GM12878 (cell line): ENCODE measurements at regions not wholly inside any gene's neighbourhood (a gene's known extent, or its start where the extent isn't known, plus 50 kb on each side); places are given as distances from the start of the nearest gene placed in this dataset.

Experiments used
- ATAC-seq: fragments of 200-7000 bp; cut with Tn5 transposase; 3 replicates; pipeline ENCODE4 v1.9.1; 2020; ENCODE audit warnings: mild to moderate bottlenecking, moderate library complexity
- BruUV-seq: library from RNA; stranded (reverse); fragments of 400-500 nt; replicated peaks from 2 replicates; lab custom pipeline; 2021; lab: Mats Ljungman, UMichigan
- CTCF ChIA-PET: fragments of 300-600 bp; sonication (Branson Sonifier 250); formaldehyde crosslinking; extraction: SDS; loops from one replicate; lab custom pipeline; 2021; ENCODE audit warnings: inconsistent platforms; lab: Yijun Ruan, JAX
- POLR2A ChIA-PET: fragments of 350-600 bp; formaldehyde crosslinking; extraction: SDS; loops from one replicate; lab custom pipeline; 2021; ENCODE audit warnings: inconsistent platforms; lab: Charles Lee
- RAD21 ChIA-PET: fragments of 300-600 bp; sonication (Branson Sonifier 250); formaldehyde crosslinking; loops from one replicate; lab custom pipeline; 2023; ENCODE audit warnings: antibody characterized with exemption; ENCODE audit not compliant: unreplicated experiment; lab: Charles Lee
- SMC1A ChIA-PET: fragments of 300-600 bp; sonication (Branson Sonifier 250); formaldehyde crosslinking; loops from one replicate; lab custom pipeline; 2023; ENCODE audit not compliant: unreplicated experiment, uncharacterized antibody; lab: Charles Lee
- DNase-seq: peaks from one replicate; pipeline ENCODE4 v3.0.0-alpha.2; 2011; ENCODE audit warnings: low read depth, low spot score
- FAIRE-seq: peaks from 3 replicates; lab custom pipeline; 2011; peaks lifted over from hg19 to GRCh38; lab: Jason Lieb, UNC
- H2AFZ ChIP-seq: 2 replicates; pipeline ENCODE4 v1.6.0; 2011; ENCODE audit warnings: low read depth, low read length, control low read depth; ENCODE audit not compliant: control insufficient read depth
- H3K27ac ChIP-seq: 2 replicates; pipeline ENCODE4 v1.5.1; 2011; ENCODE audit warnings: control low read depth; ENCODE audit not compliant: control insufficient read depth, insufficient read depth
- H3K27me3 ChIP-seq, 2 experiments: replicated peaks in 1 of 2; 2 replicates each; pipeline versions ENCODE4 v1.6.0 to v1.6.1; 2011; ENCODE audit warnings: low read length in 1 of 2; ENCODE audit not compliant: control insufficient read depth in 2 of 2, insufficient read depth in 2 of 2
- H3K36me3 ChIP-seq, 2 experiments: 2 replicates each; pipeline ENCODE4 v1.5.1; 2011; ENCODE audit warnings: low read length in 1 of 2; ENCODE audit not compliant: control insufficient read depth in 2 of 2, insufficient read depth in 2 of 2
- H3K4me1 ChIP-seq: 2 replicates; pipeline ENCODE4 v1.6.1; 2011; ENCODE audit warnings: mild to moderate bottlenecking, low read length, moderate library complexity, mixed read lengths; ENCODE audit not compliant: control insufficient read depth, insufficient read depth
- H3K4me2 ChIP-seq: 2 replicates; pipeline ENCODE4 v1.6.0; 2011; ENCODE audit warnings: control low read depth; ENCODE audit not compliant: control insufficient read depth, insufficient read depth
- H3K4me3 ChIP-seq: fragments of 200-600 bp; sonication (generic); 2 replicates; pipeline ENCODE4 v1.5.1; 2016
- H3K79me2 ChIP-seq: 2 replicates; pipeline ENCODE4 v1.6.0; 2011; ENCODE audit warnings: low read length; ENCODE audit not compliant: control insufficient read depth, insufficient read depth
- H3K9ac ChIP-seq: 2 replicates; pipeline ENCODE4 v1.8.0; 2011; ENCODE audit warnings: low read length, control low read depth, mixed read lengths; ENCODE audit not compliant: control insufficient read depth, insufficient read depth
- H3K9me3 ChIP-seq: replicated peaks from 3 replicates; pipeline ENCODE4 v1.5.1; 2011; ENCODE audit warnings: mild to moderate bottlenecking, low read length; ENCODE audit not compliant: control insufficient read depth, insufficient read depth
- H4K20me1 ChIP-seq: 2 replicates; pipeline ENCODE4 v1.6.0; 2011; ENCODE audit not compliant: control insufficient read depth, insufficient read depth
- ATF7 ChIP-seq: fragments of 450-650 bp; IDR thresholded peaks from 2 replicates; pipeline ENCODE4 v1.6.1; 2016; ENCODE audit warnings: low read depth, mild to moderate bottlenecking
- BMI1 ChIP-seq: fragments of 450-650 bp; IDR thresholded peaks from 2 replicates; pipeline ENCODE4 v1.6.1; 2016; ENCODE audit warnings: mild to moderate bottlenecking, moderate library complexity, borderline replicate concordance
- BRCA1 ChIP-seq: IDR thresholded peaks from 2 replicates; pipeline ENCODE4 v1.6.1; 2011; ENCODE audit warnings: low read depth, low read length, improper control_type of control experiment
- CEBPB ChIP-seq, 2 experiments: fragments of 150-350 bp in 1 of 2; IDR thresholded peaks; 2 replicates each; pipeline ENCODE4 v1.6.1; 2012 to 2014; ENCODE audit warnings: low read depth in 2 of 2, low read length in 2 of 2, borderline replicate concordance in 1 of 2, inconsistent platforms in 1 of 2
- CHD4 ChIP-seq: fragments of 200-600 bp; sonication (generic); IDR thresholded peaks from 2 replicates; pipeline ENCODE4 v1.6.1; 2016; ENCODE audit warnings: mild to moderate bottlenecking
- EZH2 ChIP-seq: IDR thresholded peaks from 2 replicates; pipeline ENCODE4 v1.6.1; 2012; ENCODE audit warnings: low read depth, mild to moderate bottlenecking, control low read depth, inconsistent platforms, low read length, borderline replicate concordance; ENCODE audit not compliant: control insufficient read depth
- FOXK2 ChIP-seq: fragments of 450-650 bp; IDR thresholded peaks from 2 replicates; pipeline ENCODE4 v1.6.1; 2017; ENCODE audit warnings: mild to moderate bottlenecking, moderate library complexity
- GATAD2B ChIP-seq: fragments of 450-650 bp; conservative IDR thresholded peaks from 2 replicates; pipeline ENCODE4 v1.6.1; 2017; ENCODE audit warnings: low read depth, mild to moderate bottlenecking, moderate library complexity
- KAT2A ChIP-seq: conservative IDR thresholded peaks from 2 replicates; pipeline ENCODE4 v1.6.1; 2011; ENCODE audit warnings: low read depth, low read length; ENCODE audit not compliant: control insufficient read depth
- MEF2A ChIP-seq: IDR thresholded peaks from 2 replicates; pipeline ENCODE4 v1.6.1; 2011; ENCODE audit warnings: low read depth, mild to moderate bottlenecking, low read length, moderate library complexity; ENCODE audit not compliant: insufficient read depth
- MTA3 ChIP-seq: IDR thresholded peaks from 2 replicates; pipeline ENCODE4 v1.6.1; 2012; ENCODE audit warnings: low read length, inconsistent platforms, borderline replicate concordance
- RB1 ChIP-seq: fragments of 450-650 bp; formaldehyde crosslinking; IDR thresholded peaks from 2 replicates; pipeline ENCODE4 v1.6.1; 2017; ENCODE audit warnings: mild to moderate bottlenecking, borderline replicate concordance
- SIN3A ChIP-seq: IDR thresholded peaks from 2 replicates; pipeline ENCODE4 v1.6.1; 2012; ENCODE audit warnings: low read depth, low read length, improper control_type of control experiment
- SMC3 ChIP-seq: IDR thresholded peaks from 2 replicates; pipeline ENCODE4 v1.6.1; 2011; ENCODE audit warnings: low read length, improper control_type of control experiment, borderline replicate concordance
- SP1 ChIP-seq: IDR thresholded peaks from one replicate; pipeline ENCODE4 v1.6.1; 2011; ENCODE audit warnings: low read depth, low read length
- SREBF1 ChIP-seq: IDR thresholded peaks from 2 replicates; pipeline ENCODE4 v1.6.1; 2012; ENCODE audit warnings: mild to moderate bottlenecking, low read length
- TBL1XR1 ChIP-seq: IDR thresholded peaks from 2 replicates; pipeline ENCODE4 v1.6.1; 2012; ENCODE audit warnings: low read depth, low read length, improper control_type of control experiment
- ZNF622 ChIP-seq: fragments of 450-650 bp; IDR thresholded peaks from 2 replicates; pipeline ENCODE4 v1.6.1; 2017; ENCODE audit warnings: mild to moderate bottlenecking, inconsistent platforms
- ZZZ3 ChIP-seq: IDR thresholded peaks from 2 replicates; pipeline ENCODE4 v1.6.1; 2011; ENCODE audit warnings: low read depth; ENCODE audit not compliant: control insufficient read depth, insufficient read length
- WGBS: methylation state at CpG from one replicate; pipeline ENCODE4 v1.1.6; 2016; ENCODE audit warnings: low lambda C conversion rate; ENCODE audit not compliant: insufficient replicate concordance, insufficient coverage; ENCODE audit errors: missing lambda C conversion rate; 5-methylcytosine and 5-hydroxymethylcytosine counted together
- in situ Hi-C: fragments of 300-500 bp; cut with MboI; formaldehyde crosslinking; loops from 9 replicates; pipeline ENCODE4 v1.14.3; 2018; ENCODE audit warnings: mixed read lengths
- intact Hi-C: fragments of 100-400 bp; cut with micrococcal nuclease; formaldehyde crosslinking; loops from one replicate; pipeline ENCODE4 v1.14.2; 2022; ENCODE audit not compliant: unreplicated experiment
- TF ChIP-seq, protein P1 (sequence below): IDR thresholded peaks from 2 replicates; pipeline ENCODE4 v1.6.1; 2011; ENCODE audit warnings: low read depth, low read length, improper control_type of control experiment, borderline replicate concordance

DNA sequence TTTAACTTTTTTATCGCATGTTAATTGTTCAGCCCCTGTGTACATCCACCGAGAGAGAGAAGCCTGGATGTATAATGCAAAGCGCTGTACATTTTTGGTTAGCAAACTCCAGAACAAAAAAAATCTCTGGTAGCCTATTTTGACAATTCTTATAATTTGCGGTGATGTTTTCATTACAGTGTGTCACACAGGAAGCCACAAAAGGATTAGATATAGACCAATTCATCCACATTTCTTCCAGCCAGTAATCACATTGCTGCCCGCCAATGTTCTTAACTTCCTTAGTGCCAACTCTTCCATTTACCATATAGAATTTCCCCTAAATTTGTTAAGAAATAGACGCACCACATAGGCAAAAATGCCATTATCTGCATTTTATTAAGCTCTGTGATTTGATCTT, 435.6 kb downstream of the EFNA5 start:
- no peak for TF ChIP-seq SIN3A
- Histone ChIP-seq H3K4me2 (no peak overlapping the region), H3K4me3 (no peak overlapping the region), H3K9ac (no peak overlapping the region), H3K4me1 (no peaks in the 10 kb centered on the region), H3K27me3 (no peaks in the 10 kb centered on the region), H3K27ac (no peak overlapping the region), H3K9me3 (no peaks in the 10 kb centered on the region; the same call in 2 of the 3 replicates), H2AFZ (no peak overlapping the region), H3K36me3 (no peaks in the 10 kb centered on the region), H4K20me1 (no peaks in the 10 kb centered on the region), H3K79me2 (no peaks in the 10 kb centered on the region)
- in situ Hi-C loops, result no loop called here
- POLR2A ChIA-PET, result no interaction called here
- CTCF ChIA-PET, result interaction anchor here (1.4 to 5.8 kb wide), 3 partner anchors 11 to 438 kb away, joined by 3 to 53 read pairs (median 3); no protein-coding TSS in a partner anchor
- WGBS, result 51% methylated on average over 6 of the region's 6 CpGs
- BruUV-seq, result no TSS peak
- FAIRE-seq (no peak), DNase-seq (no peak), ATAC-seq (no peak)
- RAD21 ChIA-PET, result interaction anchor here (1.4 kb wide), 1 partner anchor 13 kb away, joined by 5 read pairs; no protein-coding TSS in a partner anchor
- intact Hi-C loops, result no loop called here
- SMC1A ChIA-PET, result interaction anchor here (0.7 to 1.9 kb wide), 4 partner anchors 13 to 57 kb away, joined by 3 to 9 read pairs (median 4); no protein-coding TSS in a partner anchor

DNA sequence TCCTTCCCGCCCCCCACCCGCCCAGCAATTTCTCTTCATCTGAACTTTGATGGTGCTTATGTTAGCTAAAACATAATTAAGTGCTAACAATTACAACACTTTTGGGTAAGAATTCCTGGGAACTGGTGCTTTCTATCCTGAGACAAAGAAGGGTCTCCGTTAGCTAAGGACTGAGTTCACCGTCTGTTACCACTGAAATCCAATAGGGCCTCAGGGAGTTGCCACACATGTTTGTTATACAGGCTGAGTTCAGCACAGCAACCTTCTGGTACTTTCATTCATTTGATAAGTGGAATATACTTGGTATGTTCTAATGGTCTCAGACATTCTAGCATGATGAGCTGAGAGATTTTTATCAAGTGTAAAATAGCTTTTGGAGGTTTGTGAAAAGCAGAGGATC, 437.9 kb downstream of the EFNA5 start:
- H3K27me3 ChIP-seq, result no peaks in the 10 kb centered on the region
- no peaks in the 10 kb centered on the region for H3K79me2 ChIP-seq
- no peak overlapping the region for H2AFZ ChIP-seq
- RAD21 ChIA-PET, result no interaction called here
- FAIRE-seq, result no peak
- no peak for DNase-seq
- no peak overlapping the region for H3K9ac ChIP-seq
- no peaks in the 10 kb centered on the region for H3K36me3 ChIP-seq
- no peak overlapping the region for H3K4me2 ChIP-seq
- no peaks in the 10 kb centered on the region for H3K4me1 ChIP-seq
- 61% methylated on average over 4 of the region's 4 CpGs for WGBS
- CTCF ChIA-PET, result interaction anchor here (1.1 to 5.8 kb wide), 2 partner anchors 15 to 18 kb away, joined by 3 to 53 read pairs; no protein-coding TSS in a partner anchor
- SMC1A ChIA-PET, result interaction anchor here (0.6 to 2.7 kb wide), 5 partner anchors 9 to 429 kb away, joined by 3 to 13 read pairs (median 4); no protein-coding TSS in a partner anchor
- no peak overlapping the region for H3K27ac ChIP-seq
- intact Hi-C loops, result no loop called here
- POLR2A ChIA-PET, result no interaction called here
- in situ Hi-C loops, result no loop called here
- BruUV-seq, result no TSS peak
- H3K4me3 ChIP-seq, result no peak overlapping the region
- H3K9me3 ChIP-seq, result no peaks in the 10 kb centered on the region; the same call in 2 of the 3 replicates
- H4K20me1 ChIP-seq, result no peaks in the 10 kb centered on the region
- no peak for ATAC-seq
- TF ChIP-seq EZH2 (no peak), CEBPB (IDR thresholded peaks at IDR 0.05; ENCODE audit: borderline replicate concordance in 1 of 2, low read depth in 2 of 2, low read length in 2 of 2) (no peak), BRCA1 (no peak), ATF7 (no peak), SREBF1 (no peak), SP1 (no peak), SMC3 (no peak), FOXK2 (no peak), RB1 (no peak), MTA3 (no peak), ZZZ3 (no peak), ZNF622 (no peak), BMI1 (no peak), GATAD2B (no peak), KAT2A (no peak), CHD4 (no peak), TBL1XR1 (no peak), MEF2A (no peak)
- TF ChIP-seq, protein P1, sequence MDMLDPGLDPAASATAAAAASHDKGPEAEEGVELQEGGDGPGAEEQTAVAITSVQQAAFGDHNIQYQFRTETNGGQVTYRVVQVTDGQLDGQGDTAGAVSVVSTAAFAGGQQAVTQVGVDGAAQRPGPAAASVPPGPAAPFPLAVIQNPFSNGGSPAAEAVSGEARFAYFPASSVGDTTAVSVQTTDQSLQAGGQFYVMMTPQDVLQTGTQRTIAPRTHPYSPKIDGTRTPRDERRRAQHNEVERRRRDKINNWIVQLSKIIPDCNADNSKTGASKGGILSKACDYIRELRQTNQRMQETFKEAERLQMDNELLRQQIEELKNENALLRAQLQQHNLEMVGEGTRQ, result no peak
